HG03521 (cell line): ENCODE measurements at regions not wholly inside any gene's neighbourhood (a gene's known extent, or its start where the extent isn't known, plus 50 kb on each side); places are given as distances from the start of the nearest gene placed in this dataset.
"Not testable (repeated sequence)": the region's sequence is repeated elsewhere in the genome, so short reads cannot be mapped to it uniquely, and the experiment has no call there.

Source experiments
- ATAC-seq: cut with Tn5 transposase; IDR thresholded peaks from one replicate; pipeline ENCODE4 v1.9.1; 2021; ENCODE audit warnings: mild to moderate bottlenecking, moderate library complexity; ENCODE audit not compliant: unreplicated experiment

DNA sequence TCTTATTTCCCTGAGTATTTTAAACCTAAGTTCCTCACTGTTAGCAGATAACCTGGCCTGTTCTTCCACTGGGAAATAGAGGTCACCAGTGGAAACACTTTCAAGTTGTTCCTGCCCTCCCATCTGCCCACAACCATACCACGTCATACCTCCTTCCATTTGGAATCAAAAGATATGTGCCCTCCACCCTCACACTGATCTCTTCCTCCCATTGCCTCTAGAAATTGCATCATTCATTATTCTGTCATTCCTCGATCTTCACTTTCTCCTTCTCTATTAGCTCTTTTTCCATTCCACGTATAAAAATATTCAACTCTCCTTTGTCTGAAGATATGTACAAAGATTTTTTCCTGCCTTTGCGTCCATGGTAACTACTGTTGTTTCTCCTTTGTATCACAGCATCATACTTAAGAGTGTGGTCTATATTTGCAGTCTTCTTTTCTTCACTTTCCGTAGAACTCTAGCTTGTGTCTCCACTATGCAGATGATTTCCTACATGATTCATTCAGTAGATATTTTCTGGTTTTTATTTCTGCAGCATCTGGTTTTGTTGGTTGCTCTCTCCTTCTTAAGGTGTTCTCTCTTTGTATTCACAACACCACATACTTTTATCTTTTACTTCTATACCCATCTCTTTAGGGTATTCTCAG, 312.3 kb downstream of the REEP3 start:
- no peak for ATAC-seq

DNA sequence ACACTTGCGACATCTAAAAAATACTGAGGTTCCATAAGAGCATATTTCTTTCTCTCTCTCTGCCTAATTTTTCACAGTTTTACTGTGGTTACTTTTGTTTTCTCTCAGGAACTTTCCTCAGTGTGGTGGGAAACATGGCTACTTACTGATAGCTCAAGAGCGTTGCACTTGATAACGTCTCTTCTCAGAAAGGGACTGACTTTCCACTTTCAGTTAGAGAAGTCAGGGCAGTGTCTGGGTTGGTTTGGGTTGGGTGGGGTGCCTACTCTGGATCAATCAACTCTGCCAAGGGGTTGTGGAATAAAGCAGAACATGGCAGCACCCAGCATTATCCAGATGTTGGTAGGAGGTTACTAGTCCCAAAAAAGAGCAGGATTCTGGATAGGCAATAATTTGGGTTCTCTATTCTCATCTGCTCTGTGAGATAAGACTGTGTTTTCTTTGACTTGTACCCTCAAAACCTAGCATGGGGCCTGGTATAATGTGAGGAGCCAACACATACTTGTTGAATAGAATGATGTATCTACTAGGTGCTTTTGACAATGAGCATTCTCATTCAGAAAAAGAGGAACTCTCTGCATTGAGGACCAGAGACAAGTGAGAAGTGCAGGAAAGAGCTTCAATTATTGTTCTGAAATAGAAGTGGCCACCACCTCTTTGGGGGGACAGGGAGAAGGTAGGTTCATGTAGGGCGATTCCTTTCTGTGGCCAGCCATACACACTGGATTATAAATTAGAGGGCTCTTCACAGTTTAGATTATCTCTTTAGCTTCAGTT, 315.7 kb downstream of the REEP3 start:
- ATAC-seq, result no peak

DNA sequence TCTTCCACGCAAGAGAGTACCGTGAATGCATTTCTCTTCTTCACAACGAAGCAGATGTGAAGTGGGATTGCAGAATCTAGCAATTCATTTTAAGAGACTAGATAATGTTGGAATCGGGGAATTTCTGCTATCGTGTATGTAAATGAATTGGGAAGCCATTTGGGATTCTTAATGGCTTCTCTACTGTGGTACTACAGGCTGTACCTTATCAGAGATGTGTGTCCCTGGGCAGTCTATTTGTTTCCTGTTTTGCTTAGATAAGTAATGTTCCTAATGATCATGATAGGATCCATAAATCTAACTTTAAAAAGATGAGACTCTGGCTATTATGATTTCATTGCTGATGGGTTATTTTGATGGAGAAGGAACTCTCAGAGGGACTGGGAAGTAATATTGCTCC, 320.6 kb downstream of the REEP3 start:
- no peak for ATAC-seq

DNA sequence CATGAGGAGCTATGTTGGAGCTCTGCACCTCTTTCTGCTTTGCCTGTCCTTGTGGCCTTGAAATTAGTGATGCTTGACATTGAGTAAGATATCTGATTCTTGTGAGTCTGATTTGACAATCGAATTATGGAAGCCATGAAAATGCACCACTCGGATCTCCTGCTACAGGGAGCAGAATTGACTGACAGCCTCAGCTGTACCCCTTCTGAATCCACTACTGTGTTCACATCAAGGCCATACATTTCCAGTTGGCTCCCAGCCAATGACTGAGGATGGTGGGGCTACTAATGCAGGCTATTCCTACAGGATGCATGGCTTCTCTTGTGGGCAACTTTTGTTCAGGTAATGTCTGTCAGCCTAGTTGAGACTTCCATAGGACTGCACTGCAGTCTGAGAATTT, 321.9 kb downstream of the REEP3 start:
- no peak for ATAC-seq

DNA sequence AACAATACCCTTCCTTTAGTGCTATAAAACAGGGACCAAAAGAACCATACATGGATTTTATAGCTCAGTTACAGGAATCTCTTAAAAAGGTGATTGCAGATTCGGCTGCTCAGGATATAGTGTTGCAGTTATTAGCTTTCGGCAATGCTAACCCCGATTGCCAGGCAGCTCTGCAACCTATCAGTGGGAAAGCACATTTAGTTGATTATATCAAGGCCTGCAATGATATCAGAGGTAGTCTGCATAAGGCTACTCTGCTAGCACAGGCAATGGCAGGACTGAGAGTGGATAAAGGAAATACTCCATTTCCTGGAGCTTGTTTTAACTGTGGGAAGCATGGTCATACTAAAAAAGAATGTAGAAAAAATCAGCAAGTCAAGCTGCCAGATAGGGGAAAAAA, 327.7 kb downstream of the REEP3 start:
- not testable (repeated sequence) for ATAC-seq

DNA sequence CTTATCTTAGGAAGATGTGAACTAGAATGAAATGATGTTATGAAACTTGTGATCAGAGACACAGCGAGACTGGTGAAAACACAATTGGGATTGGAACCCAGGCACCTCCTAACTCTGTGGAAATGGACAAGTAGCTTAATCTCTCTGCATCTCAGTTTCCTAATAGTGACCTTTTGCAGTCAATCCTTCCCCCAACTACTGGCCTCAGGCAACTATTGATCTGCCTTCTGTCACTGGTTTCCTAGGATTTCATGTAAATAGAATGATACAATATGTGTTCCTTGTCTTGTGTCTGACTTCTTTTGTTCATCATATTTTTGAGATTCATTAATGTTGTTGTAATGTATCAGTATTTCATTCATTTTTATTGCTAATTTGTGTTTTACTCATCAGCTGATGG, 341.7 kb downstream of the REEP3 start:
- ATAC-seq, result no peak

DNA sequence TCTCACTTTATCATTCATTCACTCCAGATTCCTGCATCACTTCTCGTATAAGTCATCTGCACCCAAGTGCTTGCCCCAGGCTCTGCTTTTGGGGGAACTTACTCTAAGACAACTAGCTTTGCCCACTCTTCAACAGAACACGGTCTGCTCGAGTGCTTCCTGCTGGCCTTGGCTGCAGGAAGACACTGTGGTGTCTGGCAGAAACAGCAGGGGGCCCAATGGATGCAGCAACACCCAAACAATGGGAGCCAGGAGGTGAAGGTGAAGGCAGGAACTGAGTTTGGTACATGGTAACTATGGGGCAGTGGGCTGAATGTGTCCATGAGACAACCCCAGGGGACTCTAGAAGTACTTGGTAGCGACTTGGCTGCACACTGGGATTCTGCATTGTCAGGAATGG, 344.0 kb downstream of the REEP3 start:
- ATAC-seq, result no peak

DNA sequence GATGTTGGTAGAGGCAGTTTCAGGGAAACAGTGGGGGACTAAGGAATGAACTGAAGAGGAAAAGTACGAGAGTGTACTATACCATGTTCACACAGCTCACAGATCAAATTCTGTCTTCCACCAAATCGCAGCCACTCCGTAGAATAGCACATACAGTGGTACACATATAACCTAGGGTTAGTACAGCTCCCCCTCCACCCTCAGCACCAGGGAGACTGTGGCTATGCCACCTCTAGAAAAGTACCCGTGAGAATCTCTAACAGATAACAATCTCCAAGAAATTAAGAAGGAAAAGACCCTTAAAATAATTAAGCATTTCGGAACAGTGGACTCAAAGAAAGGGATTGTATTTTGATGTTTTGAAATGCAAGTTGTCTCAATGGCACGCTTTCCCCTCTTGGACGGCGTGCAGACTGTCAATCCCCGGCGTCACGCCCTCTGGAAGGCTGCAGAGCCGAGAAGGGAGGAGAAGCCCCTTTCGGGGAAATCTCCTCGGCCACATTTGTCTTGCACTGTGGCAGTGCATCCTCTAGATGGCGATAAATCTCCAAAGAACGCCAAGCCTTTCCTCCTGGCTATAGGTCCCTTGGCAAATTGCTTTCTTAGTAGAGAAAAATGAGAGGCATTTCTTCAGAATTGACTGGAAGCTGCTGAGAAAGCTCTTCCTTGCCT, 345.0 kb downstream of the REEP3 start:
- ATAC-seq, result peak; percentile 75

DNA sequence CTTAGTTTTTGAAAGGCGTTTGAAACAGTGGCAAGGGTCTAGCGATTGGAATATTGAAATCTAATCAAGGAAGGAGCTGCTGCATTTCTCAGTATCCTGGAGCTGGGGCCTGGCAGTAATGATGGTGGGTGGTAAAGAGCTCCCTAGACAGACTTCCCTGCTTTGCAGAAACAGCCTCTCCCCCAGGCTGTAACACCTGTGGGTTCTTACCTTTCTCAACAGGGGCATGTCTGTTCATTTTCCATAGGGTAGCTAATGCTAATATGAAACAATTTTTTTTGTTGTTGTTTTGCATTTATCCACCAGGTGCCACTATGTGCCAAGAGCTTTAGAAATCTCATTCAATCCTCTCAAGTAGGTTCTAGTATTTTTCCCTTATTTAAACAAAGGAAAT, 345.5 kb downstream of the REEP3 start:
- peak; percentile 42 for ATAC-seq

DNA sequence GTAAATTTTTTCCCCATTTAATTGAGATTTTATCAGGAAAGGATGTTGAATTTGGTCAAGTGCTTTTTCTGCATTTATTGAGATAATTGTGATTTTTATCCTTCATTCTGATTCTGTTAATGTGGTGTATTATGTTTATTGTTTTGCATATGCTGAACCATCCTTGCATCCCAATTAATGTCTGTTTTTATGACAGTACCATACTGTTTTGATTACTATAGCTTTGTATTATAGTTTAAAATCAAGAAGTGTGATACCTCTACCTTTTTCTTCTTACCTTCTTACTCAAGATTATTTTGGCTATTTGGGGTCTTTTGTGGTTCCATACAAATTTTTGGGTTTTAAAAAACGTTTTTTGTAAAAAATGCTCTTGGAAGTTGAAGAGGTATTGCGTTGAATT, 357.2 kb downstream of the REEP3 start:
- ATAC-seq, result no peak

DNA sequence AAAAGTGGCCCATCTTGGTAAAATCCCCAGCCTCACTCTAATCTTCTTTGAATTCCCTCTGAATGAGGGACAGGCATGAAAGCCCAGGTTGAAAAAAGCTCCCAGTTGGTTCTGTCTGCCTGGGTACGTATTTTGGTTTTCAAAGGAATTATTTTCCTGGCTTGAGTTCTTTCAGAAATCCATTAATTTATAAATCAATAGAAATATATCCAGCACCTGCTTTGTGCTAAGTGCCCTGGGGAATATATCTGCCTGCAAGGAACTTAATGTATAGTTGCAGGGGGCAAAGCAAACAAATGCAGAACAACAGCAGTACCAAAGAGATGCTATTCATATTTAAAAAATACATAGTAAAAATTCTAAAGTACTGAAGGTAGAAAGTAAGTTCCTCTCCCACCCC, 362.7 kb downstream of the REEP3 start:
- ATAC-seq, result no peak

DNA sequence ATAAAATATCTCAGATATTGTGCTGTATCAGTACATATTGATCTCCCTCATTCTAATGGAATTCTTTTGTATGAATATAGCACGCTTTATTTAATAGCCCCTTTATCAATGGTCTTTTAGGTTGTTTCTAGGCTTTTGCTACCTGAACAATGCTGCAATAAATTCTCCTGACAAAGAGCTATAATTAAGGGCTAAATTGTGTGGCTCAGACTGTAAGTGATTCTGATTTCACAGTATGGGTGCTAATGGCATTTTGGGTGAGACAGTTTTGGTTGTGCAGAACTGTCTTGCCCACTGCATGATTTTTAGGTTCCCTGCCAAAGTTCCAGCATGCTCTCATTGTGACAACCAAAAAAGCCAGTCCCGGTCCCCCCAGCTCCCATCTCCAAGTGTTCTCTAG, 363.2 kb downstream of the REEP3 start:
- ATAC-seq, result no peak

DNA sequence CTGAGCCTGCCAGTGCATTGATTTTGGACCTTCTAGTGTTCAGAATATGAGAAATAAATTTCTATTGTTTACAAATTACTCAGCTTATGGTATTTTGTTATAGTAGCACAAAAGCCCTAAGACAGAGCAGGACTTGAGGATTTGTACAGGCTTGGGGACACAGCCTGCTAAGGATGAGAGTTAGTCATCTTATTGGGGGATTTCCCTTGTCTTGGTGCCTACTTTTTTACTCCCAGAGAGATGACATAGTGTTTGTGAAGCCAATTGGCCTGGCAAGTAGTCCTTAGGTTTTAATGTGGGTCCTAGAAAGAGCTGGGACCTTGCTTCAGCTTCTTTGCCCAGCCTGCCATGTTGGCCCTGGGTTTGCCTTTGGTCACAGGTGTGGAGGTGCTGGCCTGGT, 364.0 kb downstream of the REEP3 start:
- ATAC-seq, result no peak

DNA sequence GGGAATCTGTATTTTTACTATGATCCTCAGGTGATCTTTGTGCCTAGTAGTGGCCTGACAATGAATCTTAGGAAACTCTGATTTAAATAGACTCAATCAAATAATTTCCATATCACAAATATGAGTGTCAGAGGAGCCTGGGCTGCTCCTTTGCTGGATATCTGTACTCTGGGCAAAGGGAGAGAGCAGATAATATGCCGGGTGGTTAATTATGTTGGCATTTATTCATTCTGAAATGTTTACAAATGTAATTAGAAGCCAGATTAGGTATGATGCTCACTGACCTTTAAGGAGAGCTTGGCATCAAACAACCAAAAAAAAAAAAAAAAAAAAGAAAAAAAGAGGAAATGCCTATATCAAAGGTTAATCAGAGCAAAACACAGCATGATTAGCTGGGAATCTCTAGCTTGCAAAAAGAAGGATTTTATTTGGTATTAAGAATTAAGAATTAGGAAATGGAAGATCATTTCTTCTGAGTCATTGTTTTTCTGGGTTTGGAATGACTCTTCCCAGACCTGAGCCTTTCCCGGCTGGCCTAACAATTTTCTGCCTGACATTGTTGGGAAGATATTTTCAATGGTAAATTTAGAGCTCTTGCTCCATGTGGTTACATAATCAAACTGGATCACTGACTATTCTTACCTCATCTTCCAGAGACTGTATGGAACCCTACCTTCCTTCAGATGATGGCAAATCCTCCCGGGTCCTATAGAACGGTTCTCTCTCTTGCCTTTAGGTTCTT, 365.3 kb downstream of the REEP3 start:
- no peak for ATAC-seq

DNA sequence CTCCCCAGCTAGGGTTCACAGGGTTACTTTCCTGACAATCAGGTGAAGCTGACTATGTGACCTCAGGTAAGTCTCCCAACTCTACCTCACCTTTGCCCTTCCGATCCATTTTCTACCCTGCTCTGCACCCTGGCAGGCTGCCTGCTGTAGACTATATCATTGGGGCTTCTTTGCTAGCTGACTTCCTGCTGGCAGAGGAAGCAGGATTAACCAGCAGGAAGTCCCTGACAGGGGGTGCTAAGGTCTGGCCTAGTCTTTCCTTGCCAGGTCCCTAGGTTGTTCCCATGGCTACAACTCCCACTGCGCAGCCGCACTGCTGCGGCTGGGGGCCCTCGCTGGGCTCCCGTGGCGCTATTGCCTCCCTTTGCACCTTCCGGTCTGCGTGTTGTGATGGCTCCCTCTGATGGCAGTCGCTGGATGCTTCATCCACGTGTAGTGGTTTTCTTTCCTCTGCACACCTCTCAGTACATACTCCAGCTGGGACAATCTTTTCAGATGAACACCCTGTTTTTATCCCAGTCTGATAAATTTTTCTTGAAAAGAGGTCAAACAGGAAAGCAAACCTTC, 365.9 kb downstream of the REEP3 start:
- ATAC-seq, result no peak

DNA sequence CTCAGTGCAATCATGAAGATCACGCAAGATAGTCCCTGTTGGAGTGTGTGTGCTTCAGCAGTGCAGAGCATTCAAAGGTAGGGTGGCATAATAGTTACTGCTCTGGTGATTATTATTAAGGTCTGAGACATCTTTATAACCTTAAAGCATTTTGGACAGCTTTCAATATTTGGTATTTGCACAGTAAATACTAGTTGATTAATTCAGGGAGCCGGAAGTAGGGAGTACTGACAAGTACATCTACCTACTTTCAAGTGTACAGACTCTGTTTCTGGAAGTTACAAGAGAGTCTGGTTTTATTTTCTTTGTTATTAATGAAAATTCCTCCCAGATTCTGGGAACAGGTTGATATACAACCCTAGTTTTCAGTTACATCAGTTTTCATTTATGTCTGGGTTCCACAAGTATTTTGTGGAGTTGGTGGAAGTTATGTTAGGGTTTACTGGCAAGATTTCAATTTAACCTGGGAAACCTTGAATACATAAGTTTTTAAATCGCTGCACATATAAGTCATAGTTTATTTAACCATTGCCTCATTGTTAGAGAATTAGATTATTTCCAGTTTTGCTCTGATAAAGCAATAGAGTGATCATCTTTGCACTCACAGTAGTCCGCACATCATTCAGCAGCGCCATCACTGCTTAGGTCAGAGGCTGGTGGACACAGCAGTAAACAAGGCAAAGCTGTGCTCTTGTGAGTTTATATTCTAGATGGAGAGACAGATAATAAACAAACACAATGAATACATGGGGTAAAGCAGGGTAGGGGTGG, 366.6 kb downstream of the REEP3 start:
- no peak for ATAC-seq

DNA sequence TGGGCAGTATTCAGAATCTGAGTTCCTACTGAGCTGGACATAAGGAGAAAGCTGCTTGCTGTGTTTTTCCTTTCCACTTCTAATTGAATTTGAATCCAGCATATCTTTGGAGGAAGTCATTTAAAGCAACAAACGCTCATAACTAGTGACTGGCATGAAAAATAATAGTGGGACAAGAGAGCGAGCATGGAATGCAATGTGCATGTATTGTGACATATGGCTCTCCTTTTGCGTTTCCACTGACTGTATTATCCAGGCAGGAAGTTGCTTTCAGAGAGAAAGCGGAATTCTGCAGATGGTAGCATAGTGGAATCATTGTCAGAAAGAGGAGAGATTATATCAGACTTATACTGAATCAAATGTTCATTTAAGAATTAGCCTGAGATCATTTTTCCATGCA, 368.6 kb downstream of the REEP3 start:
- ATAC-seq, result no peak

DNA sequence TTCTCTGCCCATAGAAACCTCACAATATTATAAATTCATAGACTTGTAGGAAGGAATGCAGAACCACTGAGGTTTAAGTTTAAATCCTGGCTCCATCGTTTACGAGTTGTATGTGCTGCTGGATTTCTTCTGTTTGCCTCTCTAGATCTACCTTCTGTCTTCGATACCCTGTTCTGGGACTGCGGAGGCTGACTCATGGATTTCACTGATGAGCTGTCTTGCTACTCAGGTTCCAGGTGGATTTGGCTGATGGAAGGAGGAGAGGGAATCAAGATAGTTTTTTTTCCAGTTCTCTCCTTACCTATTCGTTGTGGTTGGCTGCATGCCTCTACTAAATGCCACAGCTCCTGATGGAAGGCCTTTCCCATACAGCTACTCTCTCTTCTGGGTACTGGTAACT, 375.8 kb downstream of the REEP3 start:
- ATAC-seq, result no peak

DNA sequence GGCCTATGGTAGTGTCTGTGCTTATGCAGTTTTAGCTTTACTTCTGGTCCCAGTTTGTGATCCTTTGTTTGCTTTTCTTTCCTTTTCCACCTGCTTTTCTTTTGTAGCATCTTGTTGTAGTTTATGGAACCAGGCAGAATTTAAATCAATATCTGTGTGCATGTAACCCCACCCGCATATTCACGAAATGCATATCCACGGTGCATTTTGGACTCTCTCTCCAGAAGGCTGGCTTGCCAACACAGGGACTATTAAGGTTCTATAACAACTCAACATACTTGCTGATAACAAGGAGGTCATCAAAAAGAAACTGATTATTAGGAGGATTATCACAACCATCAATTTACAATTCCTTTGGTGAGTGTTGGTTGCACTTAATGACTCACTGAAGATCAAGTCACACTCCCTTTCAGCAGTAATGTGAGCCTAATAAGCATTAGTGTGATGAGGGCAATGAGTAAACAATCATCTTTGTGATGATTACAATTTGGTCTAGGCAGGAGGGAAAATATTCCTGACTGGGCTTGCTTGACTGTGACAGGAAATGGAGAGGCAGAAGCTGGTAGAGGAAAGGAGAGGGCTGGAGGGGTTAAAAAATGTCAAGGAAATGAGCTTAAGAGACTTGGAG, 378.6 kb downstream of the REEP3 start:
- no peak for ATAC-seq

DNA sequence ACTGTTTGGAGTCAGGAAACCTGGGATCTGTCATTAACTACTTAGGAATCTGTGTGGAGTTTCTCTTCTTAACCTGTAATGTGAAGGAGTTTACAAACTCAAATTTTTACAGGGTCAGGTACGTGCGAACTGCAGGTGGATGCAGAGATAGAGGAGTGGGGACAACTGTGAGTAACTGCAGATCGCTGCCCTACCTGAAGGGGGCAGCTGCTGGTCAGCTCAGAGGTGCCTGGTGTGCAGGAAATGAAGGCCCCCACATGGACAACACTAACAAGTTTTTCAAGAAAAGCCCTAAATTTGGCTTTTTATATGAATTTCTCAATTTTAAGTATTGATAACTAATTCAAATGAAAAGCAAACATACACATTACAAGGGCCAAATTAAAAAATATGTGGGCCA, 380.0 kb downstream of the REEP3 start:
- ATAC-seq, result peak; percentile 50
